ENCODE measurements at regions not wholly inside any gene's neighbourhood (a gene's known extent, or its start where the extent isn't known, plus 50 kb on each side); places are given as distances from the start of the nearest gene placed in this dataset.

DNA sequence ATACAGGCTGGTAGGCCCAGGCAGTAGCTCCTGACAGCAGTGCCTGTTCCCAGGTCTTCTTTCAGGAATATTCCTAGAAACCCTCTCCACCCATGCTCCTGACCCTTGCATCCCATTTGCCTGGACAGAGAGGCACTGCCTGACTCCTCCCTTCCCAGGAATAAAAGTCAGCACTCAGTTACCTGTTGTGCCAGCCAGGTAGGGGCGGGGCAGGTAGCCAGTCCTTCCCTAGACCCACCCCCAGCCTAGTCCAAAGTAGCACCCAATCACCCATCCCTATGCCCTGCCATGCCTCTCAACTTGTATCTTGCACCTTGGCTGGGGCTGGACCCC lies 129.9 kb downstream of the MRPL14 start:
- TF ChIP-seq EZH2 (IDR thresholded peaks at IDR 0.05; ENCODE audit: borderline replicate concordance): no peak
- TF ChIP-seq CTCF (IDR thresholded peaks at IDR 0.05; ENCODE audit: poor library complexity): no peak

Measured in hepatocyte (in vitro differentiated cells).